Astrocyte of the spinal cord (primary cell): ENCODE measurements at regions not wholly inside any gene's neighbourhood (a gene's known extent, or its start where the extent isn't known, plus 50 kb on each side); places are given as distances from the start of the nearest gene placed in this dataset.

Source experiments
- DNase-seq: peaks from one replicate; pipeline ENCODE4 v3.0.0; 2011; ENCODE audit warnings: low read depth, low spot score
- H3K4me3 ChIP-seq: 2 replicates; pipeline ENCODE4 v1.5.1; 2011; ENCODE audit warnings: low read depth, mild to moderate bottlenecking, low read length, moderate library complexity
- in situ Hi-C: cut with HindIII; loops from 2 replicates; pipeline ENCODE4 v1.10.0; 2017; ENCODE audit warnings: low sequenced_read_pairs
- TF ChIP-seq, protein P1 (sequence below): IDR thresholded peaks from 2 replicates; pipeline ENCODE4 v1.5.1; 2012; ENCODE audit warnings: low read depth, mild to moderate bottlenecking, low read length, inconsistent platforms

DNA sequence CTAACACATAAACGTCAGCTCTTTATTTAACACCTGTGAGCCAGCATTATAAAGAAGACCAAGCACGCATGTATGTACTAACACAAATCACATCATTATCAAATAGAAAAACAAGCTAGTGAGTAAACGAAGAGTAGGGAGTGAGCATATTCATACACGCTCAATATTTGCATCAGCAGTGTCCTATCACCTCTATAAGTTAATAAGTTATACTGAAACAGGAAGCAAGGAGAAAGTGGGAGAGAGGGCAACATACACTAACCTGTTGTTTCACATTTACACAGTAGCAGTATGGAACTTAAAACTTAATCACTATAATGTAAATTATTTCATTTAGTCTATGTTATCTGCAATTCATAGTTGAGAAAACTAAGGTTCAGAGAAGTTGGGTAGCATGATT, 321.5 kb upstream of the TANK start:
- no peak for DNase-seq
- in situ Hi-C loops, result no loop called here
- TF ChIP-seq, protein P1, sequence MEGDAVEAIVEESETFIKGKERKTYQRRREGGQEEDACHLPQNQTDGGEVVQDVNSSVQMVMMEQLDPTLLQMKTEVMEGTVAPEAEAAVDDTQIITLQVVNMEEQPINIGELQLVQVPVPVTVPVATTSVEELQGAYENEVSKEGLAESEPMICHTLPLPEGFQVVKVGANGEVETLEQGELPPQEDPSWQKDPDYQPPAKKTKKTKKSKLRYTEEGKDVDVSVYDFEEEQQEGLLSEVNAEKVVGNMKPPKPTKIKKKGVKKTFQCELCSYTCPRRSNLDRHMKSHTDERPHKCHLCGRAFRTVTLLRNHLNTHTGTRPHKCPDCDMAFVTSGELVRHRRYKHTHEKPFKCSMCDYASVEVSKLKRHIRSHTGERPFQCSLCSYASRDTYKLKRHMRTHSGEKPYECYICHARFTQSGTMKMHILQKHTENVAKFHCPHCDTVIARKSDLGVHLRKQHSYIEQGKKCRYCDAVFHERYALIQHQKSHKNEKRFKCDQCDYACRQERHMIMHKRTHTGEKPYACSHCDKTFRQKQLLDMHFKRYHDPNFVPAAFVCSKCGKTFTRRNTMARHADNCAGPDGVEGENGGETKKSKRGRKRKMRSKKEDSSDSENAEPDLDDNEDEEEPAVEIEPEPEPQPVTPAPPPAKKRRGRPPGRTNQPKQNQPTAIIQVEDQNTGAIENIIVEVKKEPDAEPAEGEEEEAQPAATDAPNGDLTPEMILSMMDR, result no peak
- no peak overlapping the region for H3K4me3 ChIP-seq

DNA sequence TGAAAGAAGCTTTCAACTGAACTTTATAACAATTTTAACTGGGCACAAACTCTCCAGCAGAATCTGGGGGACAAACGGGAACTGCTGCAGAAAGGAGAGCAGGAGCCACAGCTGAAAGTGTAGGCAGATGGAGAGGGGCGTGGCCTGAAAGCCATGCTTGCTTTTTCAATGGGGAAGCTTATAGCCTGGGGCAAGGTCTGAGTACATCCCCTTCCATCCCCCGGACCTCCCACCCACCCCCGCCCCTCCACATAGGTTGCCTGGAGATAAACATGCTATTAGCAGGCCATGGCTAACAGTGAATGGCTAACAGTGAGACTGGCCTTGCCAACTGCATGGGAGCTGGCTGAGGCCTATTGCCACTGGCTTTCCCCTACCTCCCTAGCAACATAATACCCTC, 317.9 kb upstream of the TANK start:
- TF ChIP-seq, protein P1, result no peak
- no peak for DNase-seq
- in situ Hi-C loops, result no loop called here
- H3K4me3 ChIP-seq, result no peak overlapping the region

DNA sequence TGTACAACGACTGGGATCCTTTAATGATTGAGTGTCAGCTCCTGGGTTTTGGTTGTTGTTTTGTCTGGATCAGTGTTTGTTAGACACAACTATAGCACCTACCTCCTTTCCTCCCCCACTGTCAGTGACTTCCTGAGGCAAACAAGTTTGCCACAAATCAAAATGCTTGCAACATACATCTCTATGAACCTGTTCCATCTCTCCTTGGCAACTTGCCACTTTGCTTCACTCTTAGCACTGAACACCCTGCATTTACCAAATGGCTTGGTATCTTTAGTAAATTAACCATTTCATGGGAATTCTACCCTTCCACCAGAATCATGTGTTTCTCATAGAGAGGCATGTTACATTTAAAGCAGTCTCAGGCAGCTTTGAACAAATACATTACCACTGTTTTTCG, 301.1 kb upstream of the TANK start:
- no peak for DNase-seq
- H3K4me3 ChIP-seq, result no peak overlapping the region
- TF ChIP-seq, protein P1, result no peak
- in situ Hi-C loops, result no loop called here

DNA sequence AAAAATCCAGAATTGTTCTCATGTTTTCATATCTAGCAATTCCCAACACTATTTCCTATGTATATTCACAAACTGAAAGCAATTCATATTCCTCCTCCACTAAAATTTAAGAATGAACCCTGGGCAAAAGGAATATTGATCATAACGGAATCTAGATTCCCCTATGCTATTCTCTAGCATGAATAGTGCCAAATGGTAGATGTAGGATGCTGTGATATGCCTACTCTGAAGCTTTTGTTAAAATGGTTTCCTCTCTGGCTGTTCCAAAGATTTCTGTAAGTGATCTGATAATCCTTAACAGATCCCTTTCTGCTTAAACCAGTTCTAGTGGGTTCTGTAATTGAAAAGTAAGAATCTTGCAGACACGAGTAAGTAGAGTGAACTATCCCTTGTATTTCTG, 298.0 kb upstream of the TANK start:
- no peak overlapping the region for H3K4me3 ChIP-seq
- TF ChIP-seq, protein P1, result no peak
- in situ Hi-C loops, result no loop called here
- DNase-seq, result no peak

DNA sequence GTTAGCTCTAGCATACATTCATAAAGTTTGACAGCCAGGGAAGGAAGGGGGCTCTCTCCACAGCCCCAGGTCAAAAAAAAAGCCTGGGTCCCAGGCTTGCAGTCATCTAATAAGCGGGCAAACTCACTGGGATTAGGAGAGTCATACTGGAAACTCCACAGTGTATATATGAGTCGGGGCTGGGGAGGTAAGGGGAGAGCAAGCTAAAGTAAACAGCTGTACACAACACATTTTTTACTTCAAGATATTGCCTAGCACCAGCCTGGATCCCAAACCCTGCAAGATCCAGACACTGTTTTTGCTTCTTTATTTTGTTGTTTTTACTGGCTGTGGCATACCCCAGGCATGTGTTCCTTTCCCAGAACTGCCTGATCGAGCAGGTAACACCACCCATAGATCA, 291.3 kb upstream of the TANK start:
- in situ Hi-C loops, result no loop called here
- TF ChIP-seq, protein P1, result no peak
- DNase-seq, result no peak
- no peak overlapping the region for H3K4me3 ChIP-seq

DNA sequence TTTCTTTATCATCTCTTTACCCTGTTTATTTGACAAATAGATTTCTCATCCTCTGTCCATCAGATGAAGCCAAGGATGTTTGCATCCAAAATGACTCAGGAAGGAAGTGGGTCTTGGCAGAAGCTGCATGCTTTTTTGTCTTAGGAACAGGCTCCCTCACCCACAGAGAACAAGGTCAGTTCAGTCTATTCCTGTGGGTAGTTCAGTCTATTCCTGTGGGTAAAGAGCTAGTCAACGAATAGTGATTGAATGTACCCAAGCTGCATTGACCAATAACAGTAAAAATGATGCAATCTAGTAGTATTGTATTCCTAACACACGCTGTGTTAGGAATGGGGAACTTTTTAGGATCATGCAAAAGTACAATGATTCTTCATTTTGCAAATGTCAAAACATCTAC, 290.8 kb upstream of the TANK start:
- peak; percentile 96 for DNase-seq
- no peak overlapping the region for H3K4me3 ChIP-seq
- in situ Hi-C loops, result no loop called here
- TF ChIP-seq, protein P1, result no peak
